Liver (tissue), 8 donors: ENCODE measurements at regions not wholly inside any gene's neighbourhood (a gene's known extent, or its start where the extent isn't known, plus 50 kb on each side); places are given as distances from the start of the nearest gene placed in this dataset.

Experiments used
- DNase-seq: peaks from one replicate; pipeline ENCODE4 v3.0.0-alpha.2; 2017; ENCODE audit warnings: low spot score
- H3K27ac ChIP-seq, 2 donors: one replicate each; pipeline ENCODE4 v1.7.0; 2013; ENCODE audit warnings: inconsistent platforms in 2 of 2, low read length in 2 of 2, control low read depth in 1 of 2, low read depth in 1 of 2, mild to moderate bottlenecking in 1 of 2
- H3K27me3 ChIP-seq, 4 donors: one replicate each; pipeline versions ENCODE4 v1.6.1 to v1.7.0; 2013; ENCODE audit warnings: low read length in 3 of 4, inconsistent platforms in 1 of 4, mild to moderate bottlenecking in 1 of 4, moderate library complexity in 1 of 4; ENCODE audit not compliant: control insufficient read depth in 4 of 4, insufficient read depth in 4 of 4
- H3K36me3 ChIP-seq, 4 donors: one replicate each; pipeline versions ENCODE4 v1.6.1 to v1.7.0; 2013; ENCODE audit warnings: low read length in 3 of 4, mild to moderate bottlenecking in 3 of 4, low read depth in 1 of 4, moderate library complexity in 1 of 4; ENCODE audit not compliant: control insufficient read depth in 4 of 4, insufficient read depth in 3 of 4
- H3K4me1 ChIP-seq, 4 donors: one replicate each; pipeline versions ENCODE4 v1.6.1 to v1.7.0; 2013; ENCODE audit warnings: low read length in 3 of 4, mild to moderate bottlenecking in 3 of 4, moderate library complexity in 1 of 4; ENCODE audit not compliant: control insufficient read depth in 4 of 4, insufficient read depth in 4 of 4
- H3K4me3 ChIP-seq, 3 donors: one replicate each; pipeline versions ENCODE4 v1.6.1 to v1.7.0; 2013; ENCODE audit warnings: low read length in 3 of 3, control low read depth in 1 of 3, low read depth in 1 of 3, mild to moderate bottlenecking in 1 of 3
- H3K9ac ChIP-seq, 2 donors: one replicate each; pipeline ENCODE4 v1.7.0; 2013; ENCODE audit warnings: low read length in 2 of 2, mild to moderate bottlenecking in 2 of 2, moderate library complexity in 2 of 2, control low read depth in 1 of 2, low read depth in 1 of 2
- H3K9me3 ChIP-seq, 4 donors: one replicate each; pipeline versions ENCODE4 v1.6.1 to v1.7.0; 2013; ENCODE audit warnings: low read length in 3 of 4; ENCODE audit not compliant: control insufficient read depth in 4 of 4
- EGR1 ChIP-seq, 2 donors: IDR thresholded peaks; 2 replicates each; pipeline ENCODE4 v1.6.1; 2016 to 2018; ENCODE audit warnings: antibody characterized with exemption in 2 of 2, low read depth in 2 of 2
- FOXA1 ChIP-seq: IDR thresholded peaks from 2 replicates; pipeline ENCODE4 v1.6.1; 2016; ENCODE audit warnings: antibody characterized with exemption
- FOXA2 ChIP-seq: IDR thresholded peaks from 2 replicates; pipeline ENCODE4 v1.6.1; 2016; ENCODE audit warnings: antibody characterized with exemption
- GABPA ChIP-seq, 2 donors: IDR thresholded peaks in 1 of 2; conservative IDR thresholded peaks in 1 of 2; 2 replicates each; pipeline ENCODE4 v1.6.1; 2016; ENCODE audit warnings: antibody characterized with exemption in 2 of 2, mild to moderate bottlenecking in 1 of 2, moderate library complexity in 1 of 2
- HNF4A ChIP-seq, 2 donors: conservative IDR thresholded peaks; 2 replicates each; pipeline ENCODE4 v1.6.1; 2016; ENCODE audit warnings: antibody characterized with exemption in 2 of 2, mild to moderate bottlenecking in 2 of 2
- HNF4G ChIP-seq: IDR thresholded peaks from 2 replicates; pipeline ENCODE4 v1.6.1; 2016; ENCODE audit warnings: antibody characterized with exemption
- JUND ChIP-seq, 2 donors: IDR thresholded peaks; 2 replicates each; pipeline ENCODE4 v1.6.1; 2016; ENCODE audit warnings: antibody characterized with exemption in 2 of 2
- NR2F2 ChIP-seq: IDR thresholded peaks from 2 replicates; pipeline ENCODE4 v1.6.1; 2016; ENCODE audit warnings: antibody characterized with exemption
- RAD21 ChIP-seq, 2 donors: IDR thresholded peaks; 2 replicates each; pipeline ENCODE4 v1.6.1; 2016; ENCODE audit warnings: antibody characterized with exemption in 2 of 2, mild to moderate bottlenecking in 2 of 2
- RXRA ChIP-seq, 2 donors: IDR thresholded peaks; 2 replicates each; pipeline ENCODE4 v1.6.1; 2017 to 2018; ENCODE audit warnings: antibody characterized with exemption in 2 of 2, mild to moderate bottlenecking in 1 of 2
- SP1 ChIP-seq: IDR thresholded peaks from 2 replicates; pipeline ENCODE4 v1.6.1; 2018; ENCODE audit warnings: antibody characterized with exemption, mild to moderate bottlenecking
- TAF1 ChIP-seq: conservative IDR thresholded peaks from 2 replicates; pipeline ENCODE4 v1.6.1; 2016; ENCODE audit warnings: antibody characterized with exemption, mild to moderate bottlenecking
- YY1 ChIP-seq: IDR thresholded peaks from 2 replicates; pipeline ENCODE4 v1.6.1; 2016; ENCODE audit warnings: antibody characterized with exemption, mild to moderate bottlenecking
- WGBS: extraction: QIAGEN DNeasy Blood & Tissue Kit; methylation state at CpG from one replicate; pipeline ENCODE4 v1.1.7; 2013; 5-methylcytosine and 5-hydroxymethylcytosine counted together
- TF ChIP-seq, protein P1 (sequence below): IDR thresholded peaks from 2 replicates; pipeline ENCODE4 v1.6.1; 2016; ENCODE audit warnings: antibody characterized with exemption, mild to moderate bottlenecking
- TF ChIP-seq, protein P2 (sequence below): IDR thresholded peaks from 2 replicates; pipeline ENCODE4 v1.6.1; 2016; ENCODE audit warnings: antibody characterized with exemption
- TF ChIP-seq, protein P3 (sequence below): IDR thresholded peaks from 2 replicates; pipeline ENCODE4 v1.6.1; 2016; ENCODE audit warnings: antibody characterized with exemption
- TF ChIP-seq, protein P4 (sequence below): fragments of 150-350 bp; IDR thresholded peaks from 2 replicates; pipeline ENCODE4 v1.5.1; 2017; ENCODE audit warnings: improper control_type of control experiment, low read depth, low read length; ENCODE audit not compliant: missing input control
- donor health status: healthy.
- donor health status: healthy.
- donor health status: healthy.
- donor health status: healthy.
- donor health status: healthy.

DNA sequence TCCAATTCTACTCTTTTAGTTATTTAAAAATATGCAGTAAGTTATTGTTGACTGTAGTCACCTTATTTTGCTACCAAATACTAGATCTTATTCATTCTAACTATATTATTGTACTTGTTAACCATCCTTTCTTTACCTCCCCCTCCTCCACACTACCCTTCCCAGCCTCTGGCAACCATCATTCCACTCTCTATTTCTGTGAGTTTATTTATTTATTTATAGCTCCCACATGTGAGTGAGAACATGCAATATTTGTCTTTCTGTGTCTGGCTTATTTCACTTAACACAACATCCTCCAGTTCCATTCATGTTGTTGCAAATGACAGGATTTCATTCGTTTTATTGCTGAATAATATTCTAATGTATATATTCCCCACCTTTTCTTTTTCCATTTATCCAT, 115.8 kb downstream of the TSEN15 start:
- TF ChIP-seq RXRA (IDR thresholded peaks at IDR 0.05) (no peak), HNF4G (no peak), GABPA (IDR thresholded peaks at IDR 0.05 in 1 of 2, conservative IDR thresholded peaks at IDR 0.05 in 1 of 2) (no peak), EGR1 (IDR thresholded peaks at IDR 0.05; ENCODE audit: low read depth in 2 of 2) (no peak)
- TF ChIP-seq, protein P1, sequence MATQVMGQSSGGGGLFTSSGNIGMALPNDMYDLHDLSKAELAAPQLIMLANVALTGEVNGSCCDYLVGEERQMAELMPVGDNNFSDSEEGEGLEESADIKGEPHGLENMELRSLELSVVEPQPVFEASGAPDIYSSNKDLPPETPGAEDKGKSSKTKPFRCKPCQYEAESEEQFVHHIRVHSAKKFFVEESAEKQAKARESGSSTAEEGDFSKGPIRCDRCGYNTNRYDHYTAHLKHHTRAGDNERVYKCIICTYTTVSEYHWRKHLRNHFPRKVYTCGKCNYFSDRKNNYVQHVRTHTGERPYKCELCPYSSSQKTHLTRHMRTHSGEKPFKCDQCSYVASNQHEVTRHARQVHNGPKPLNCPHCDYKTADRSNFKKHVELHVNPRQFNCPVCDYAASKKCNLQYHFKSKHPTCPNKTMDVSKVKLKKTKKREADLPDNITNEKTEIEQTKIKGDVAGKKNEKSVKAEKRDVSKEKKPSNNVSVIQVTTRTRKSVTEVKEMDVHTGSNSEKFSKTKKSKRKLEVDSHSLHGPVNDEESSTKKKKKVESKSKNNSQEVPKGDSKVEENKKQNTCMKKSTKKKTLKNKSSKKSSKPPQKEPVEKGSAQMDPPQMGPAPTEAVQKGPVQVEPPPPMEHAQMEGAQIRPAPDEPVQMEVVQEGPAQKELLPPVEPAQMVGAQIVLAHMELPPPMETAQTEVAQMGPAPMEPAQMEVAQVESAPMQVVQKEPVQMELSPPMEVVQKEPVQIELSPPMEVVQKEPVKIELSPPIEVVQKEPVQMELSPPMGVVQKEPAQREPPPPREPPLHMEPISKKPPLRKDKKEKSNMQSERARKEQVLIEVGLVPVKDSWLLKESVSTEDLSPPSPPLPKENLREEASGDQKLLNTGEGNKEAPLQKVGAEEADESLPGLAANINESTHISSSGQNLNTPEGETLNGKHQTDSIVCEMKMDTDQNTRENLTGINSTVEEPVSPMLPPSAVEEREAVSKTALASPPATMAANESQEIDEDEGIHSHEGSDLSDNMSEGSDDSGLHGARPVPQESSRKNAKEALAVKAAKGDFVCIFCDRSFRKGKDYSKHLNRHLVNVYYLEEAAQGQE = no peak
- no peak for DNase-seq
- 58% methylated on average over 1 of the region's 1 CpG for WGBS
- H3K9ac ChIP-seq = no peak overlapping the region
- no peak overlapping the region for H3K27ac ChIP-seq
- H3K36me3 ChIP-seq = no peaks in the 10 kb centered on the region
- H3K4me1 ChIP-seq = no peaks in the 10 kb centered on the region
- no peak overlapping the region for H3K4me3 ChIP-seq
- no peaks in the 10 kb centered on the region for H3K27me3 ChIP-seq
- H3K9me3 ChIP-seq = no peaks in the 10 kb centered on the region

DNA sequence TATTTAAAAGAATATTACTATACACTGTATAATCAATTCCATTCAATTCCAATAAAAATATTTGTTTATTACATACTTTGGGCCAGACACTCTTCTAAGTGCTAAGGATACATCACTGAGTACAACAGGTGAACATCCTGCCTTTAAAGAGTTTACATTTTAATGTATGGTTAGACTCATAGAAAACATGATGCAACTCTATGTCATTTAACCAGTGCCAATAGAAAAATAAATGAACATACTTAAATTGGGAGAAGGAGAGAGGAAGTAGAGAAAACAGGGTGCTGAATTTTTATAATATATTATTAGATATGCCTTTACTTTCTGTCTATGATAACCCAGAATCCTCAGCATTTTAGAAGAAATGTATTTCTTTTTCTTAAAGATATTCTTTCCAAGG, 119.2 kb downstream of the TSEN15 start:
- no peak overlapping the region for H3K9ac ChIP-seq
- H3K27me3 ChIP-seq = no peaks in the 10 kb centered on the region
- no peak for TF ChIP-seq TAF1
- no peak for TF ChIP-seq EGR1 (IDR thresholded peaks at IDR 0.05; ENCODE audit: low read depth in 2 of 2)
- TF ChIP-seq, protein P2, sequence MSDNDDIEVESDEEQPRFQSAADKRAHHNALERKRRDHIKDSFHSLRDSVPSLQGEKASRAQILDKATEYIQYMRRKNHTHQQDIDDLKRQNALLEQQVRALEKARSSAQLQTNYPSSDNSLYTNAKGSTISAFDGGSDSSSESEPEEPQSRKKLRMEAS = no peak
- TF ChIP-seq RAD21 (IDR thresholded peaks at IDR 0.05) = no peak
- TF ChIP-seq GABPA (IDR thresholded peaks at IDR 0.05 in 1 of 2, conservative IDR thresholded peaks at IDR 0.05 in 1 of 2) = no peak
- TF ChIP-seq HNF4A (conservative IDR thresholded peaks at IDR 0.05) = no peak
- TF ChIP-seq RXRA (IDR thresholded peaks at IDR 0.05) = no peak
- no peak for TF ChIP-seq SP1
- TF ChIP-seq NR2F2 = no peak
- no peak for DNase-seq
- H3K36me3 ChIP-seq = no peaks in the 10 kb centered on the region
- no peak overlapping the region for H3K4me3 ChIP-seq
- no peak overlapping the region for H3K27ac ChIP-seq
- no peaks in the 10 kb centered on the region for H3K9me3 ChIP-seq
- peaks cover 0 to 6% (median 2%) of the 10 kb centered on the region in 4 donors for H3K4me1 ChIP-seq

DNA sequence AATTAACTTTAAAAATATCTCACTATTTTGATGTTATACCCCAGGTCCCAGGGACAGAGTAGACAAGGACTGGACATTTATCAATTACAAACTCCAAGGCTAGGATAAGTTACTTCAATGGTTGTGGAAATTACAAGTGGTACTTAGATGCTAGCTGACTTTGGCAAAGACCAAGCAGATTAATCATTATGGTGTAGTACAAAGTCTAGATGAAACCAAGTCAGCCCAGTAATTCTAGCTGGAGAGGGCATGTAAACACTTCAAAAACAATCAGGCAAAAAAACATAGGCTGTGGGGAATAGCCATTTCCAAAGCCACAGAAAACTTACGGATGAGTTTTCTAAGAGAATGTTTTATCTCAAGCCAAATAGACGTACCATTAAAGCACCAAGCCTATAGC, 124.5 kb downstream of the TSEN15 start:
- Histone ChIP-seq H3K4me1 (peaks cover 0 to 23% (median 5%) of the 10 kb centered on the region in 4 donors), H3K4me3 (no peak overlapping the region), H3K9ac (no peak overlapping the region), H3K36me3 (no peaks in the 10 kb centered on the region), H3K27me3 (no peaks in the 10 kb centered on the region), H3K9me3 (no peaks in the 10 kb centered on the region), H3K27ac (peak overlapping the region; percentile 23 to 59)
- 32% methylated on average over 2 of the region's 2 CpGs for WGBS
- DNase-seq = no peak
- TF ChIP-seq, protein P1 = no peak
- peak; percentile 89 to 91 for TF ChIP-seq HNF4A (conservative IDR thresholded peaks at IDR 0.05)
- TF ChIP-seq JUND (IDR thresholded peaks at IDR 0.05) = peak in 1 of 2 donors; percentile 50
- peak; percentile 30 to 36 for TF ChIP-seq RAD21 (IDR thresholded peaks at IDR 0.05)
- peak; percentile 74 for TF ChIP-seq SP1
- TF ChIP-seq FOXA1 = peak; percentile 26
- TF ChIP-seq, protein P3, sequence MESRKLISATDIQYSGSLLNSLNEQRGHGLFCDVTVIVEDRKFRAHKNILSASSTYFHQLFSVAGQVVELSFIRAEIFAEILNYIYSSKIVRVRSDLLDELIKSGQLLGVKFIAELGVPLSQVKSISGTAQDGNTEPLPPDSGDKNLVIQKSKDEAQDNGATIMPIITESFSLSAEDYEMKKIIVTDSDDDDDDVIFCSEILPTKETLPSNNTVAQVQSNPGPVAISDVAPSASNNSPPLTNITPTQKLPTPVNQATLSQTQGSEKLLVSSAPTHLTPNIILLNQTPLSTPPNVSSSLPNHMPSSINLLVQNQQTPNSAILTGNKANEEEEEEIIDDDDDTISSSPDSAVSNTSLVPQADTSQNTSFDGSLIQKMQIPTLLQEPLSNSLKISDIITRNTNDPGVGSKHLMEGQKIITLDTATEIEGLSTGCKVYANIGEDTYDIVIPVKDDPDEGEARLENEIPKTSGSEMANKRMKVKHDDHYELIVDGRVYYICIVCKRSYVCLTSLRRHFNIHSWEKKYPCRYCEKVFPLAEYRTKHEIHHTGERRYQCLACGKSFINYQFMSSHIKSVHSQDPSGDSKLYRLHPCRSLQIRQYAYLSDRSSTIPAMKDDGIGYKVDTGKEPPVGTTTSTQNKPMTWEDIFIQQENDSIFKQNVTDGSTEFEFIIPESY = no peak
- peak; percentile 66 for TF ChIP-seq HNF4G
- TF ChIP-seq FOXA2 = peak; percentile 67
- TF ChIP-seq, protein P2 = no peak
- TF ChIP-seq, protein P4, sequence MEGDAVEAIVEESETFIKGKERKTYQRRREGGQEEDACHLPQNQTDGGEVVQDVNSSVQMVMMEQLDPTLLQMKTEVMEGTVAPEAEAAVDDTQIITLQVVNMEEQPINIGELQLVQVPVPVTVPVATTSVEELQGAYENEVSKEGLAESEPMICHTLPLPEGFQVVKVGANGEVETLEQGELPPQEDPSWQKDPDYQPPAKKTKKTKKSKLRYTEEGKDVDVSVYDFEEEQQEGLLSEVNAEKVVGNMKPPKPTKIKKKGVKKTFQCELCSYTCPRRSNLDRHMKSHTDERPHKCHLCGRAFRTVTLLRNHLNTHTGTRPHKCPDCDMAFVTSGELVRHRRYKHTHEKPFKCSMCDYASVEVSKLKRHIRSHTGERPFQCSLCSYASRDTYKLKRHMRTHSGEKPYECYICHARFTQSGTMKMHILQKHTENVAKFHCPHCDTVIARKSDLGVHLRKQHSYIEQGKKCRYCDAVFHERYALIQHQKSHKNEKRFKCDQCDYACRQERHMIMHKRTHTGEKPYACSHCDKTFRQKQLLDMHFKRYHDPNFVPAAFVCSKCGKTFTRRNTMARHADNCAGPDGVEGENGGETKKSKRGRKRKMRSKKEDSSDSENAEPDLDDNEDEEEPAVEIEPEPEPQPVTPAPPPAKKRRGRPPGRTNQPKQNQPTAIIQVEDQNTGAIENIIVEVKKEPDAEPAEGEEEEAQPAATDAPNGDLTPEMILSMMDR = no peak
- no peak for TF ChIP-seq GABPA (IDR thresholded peaks at IDR 0.05 in 1 of 2, conservative IDR thresholded peaks at IDR 0.05 in 1 of 2)
- no peak for TF ChIP-seq YY1
